K562 (cell line): ENCODE measurements at regions not wholly inside any gene's neighbourhood (a gene's known extent, or its start where the extent isn't known, plus 50 kb on each side); places are given as distances from the start of the nearest gene placed in this dataset.

Source experiments
- CEBPG ChIP-seq, 3 experiments: fragments of 200-800 bp in 1 of 3; sonication (Bioruptor generic) in 1 of 3; sonication (generic) in 1 of 3; formaldehyde crosslinking in 1 of 3; IDR thresholded peaks in 2 of 3; conservative IDR thresholded peaks in 1 of 3; 2 replicates each; pipeline versions ENCODE4 v1.6.1 to v1.8.0; 2016 to 2022; ENCODE audit warnings: missing compliant biosample characterization in 2 of 3, missing genetic modification characterization in 2 of 3, mild to moderate bottlenecking in 1 of 3, missing genetic modification reagents in 1 of 3
- CTCF ChIP-seq, 3 experiments: IDR thresholded peaks in 2 of 3; conservative IDR thresholded peaks in 1 of 3; 2 replicates each; pipeline ENCODE4 v1.5.1; 2011 to 2012; ENCODE audit warnings: low read length in 3 of 3, mild to moderate bottlenecking in 3 of 3, control low read depth in 2 of 3, improper control_type of control experiment in 1 of 3, inconsistent platforms in 1 of 3, low read depth in 1 of 3, mixed read lengths in 1 of 3, moderate library complexity in 1 of 3; ENCODE audit not compliant: insufficient read depth in 2 of 3
- CUX1 ChIP-seq: fragments of 200-800 bp; sonication (Bioruptor generic); IDR thresholded peaks from 2 replicates; pipeline ENCODE4 v1.6.1; 2016; ENCODE audit warnings: missing genetic modification characterization, missing compliant biosample characterization
- GATAD2B ChIP-seq: fragments of 450-650 bp; IDR thresholded peaks from 2 replicates; pipeline ENCODE4 v1.6.1; 2017; ENCODE audit warnings: mild to moderate bottlenecking, borderline replicate concordance
- JUN ChIP-seq, 2 experiments: sonication (generic) in 1 of 2; formaldehyde crosslinking in 1 of 2; IDR thresholded peaks; 2 replicates each; pipeline versions ENCODE4 v1.6.1 to v1.8.0; 2012 to 2022; ENCODE audit warnings: borderline replicate concordance in 2 of 2, mild to moderate bottlenecking in 2 of 2, improper control_type of control experiment in 1 of 2, low read depth in 1 of 2, low read length in 1 of 2, missing genetic modification reagents in 1 of 2
- MYC ChIP-seq, 2 experiments: fragments of 250-450 bp in 1 of 2; sonication (Bioruptor Pico) in 1 of 2; IDR thresholded peaks; 2 replicates each; pipeline versions ENCODE4 v1.5.1 to v1.6.1; 2012 to 2021; ENCODE audit warnings: low read depth in 2 of 2, borderline replicate concordance in 1 of 2, improper control_type of control experiment in 1 of 2, low read length in 1 of 2, mild to moderate bottlenecking in 1 of 2, moderate library complexity in 1 of 2
- SP1 ChIP-seq: sonication (generic); formaldehyde crosslinking; IDR thresholded peaks from 2 replicates; pipeline ENCODE4 v1.8.1; 2022; ENCODE audit warnings: mild to moderate bottlenecking, missing genetic modification reagents
- SREBF2 ChIP-seq: sonication (generic); formaldehyde crosslinking; IDR thresholded peaks from 2 replicates; pipeline ENCODE4 v1.4.0; 2020; ENCODE audit warnings: mild to moderate bottlenecking, missing genetic modification reagents
- TFAP4 ChIP-seq: sonication (generic); formaldehyde crosslinking; IDR thresholded peaks from 2 replicates; pipeline ENCODE4 v1.8.0; 2022; ENCODE audit warnings: missing genetic modification reagents, mild to moderate bottlenecking, moderate library complexity, borderline replicate concordance
- ZFX ChIP-seq: sonication (generic); formaldehyde crosslinking; IDR thresholded peaks from 2 replicates; pipeline ENCODE4 v1.8.0; 2022; ENCODE audit warnings: mild to moderate bottlenecking, missing genetic modification reagents, moderate library complexity
- ZNF175 ChIP-seq: fragments of 200-800 bp; sonication (Bioruptor generic); IDR thresholded peaks from 2 replicates; pipeline ENCODE4 v1.6.1; 2016; ENCODE audit warnings: low read depth, mild to moderate bottlenecking, missing genetic modification characterization, missing compliant biosample characterization
- ZNF263 ChIP-seq: sonication (generic); formaldehyde crosslinking; IDR thresholded peaks from 2 replicates; pipeline ENCODE4 v1.8.0; 2022; ENCODE audit warnings: mild to moderate bottlenecking, missing genetic modification reagents, borderline replicate concordance
- ZNF277 ChIP-seq: fragments of 250-450 bp; sonication (Bioruptor Pico); IDR thresholded peaks from 2 replicates; pipeline ENCODE4 v1.8.0; 2022; ENCODE audit warnings: inconsistent platforms, mild to moderate bottlenecking, moderate library complexity, borderline replicate concordance
- ZNF384 ChIP-seq: IDR thresholded peaks from 2 replicates; pipeline ENCODE4 v1.6.1; 2012; ENCODE audit warnings: low read depth, low read length, improper control_type of control experiment

- no peak for TF ChIP-seq SP1 (CRISPR knock-in tag)
- TF ChIP-seq TFAP4 (CRISPR knock-in tag) = no peak
- no peak for TF ChIP-seq ZNF263 (CRISPR knock-in tag)
- TF ChIP-seq GATAD2B = no peak
- TF ChIP-seq ZNF175 = no peak
- no peak for TF ChIP-seq CTCF (IDR thresholded peaks at IDR 0.05 in 2 of 3, conservative IDR thresholded peaks at IDR 0.05 in 1 of 3; ENCODE audit: insufficient read depth in 2 of 3, low read depth in 1 of 3, low read length in 3 of 3)
- TF ChIP-seq ZNF277 (CRISPR knock-in tag) = no peak
- no peak for TF ChIP-seq JUN (IDR thresholded peaks at IDR 0.05; ENCODE audit: borderline replicate concordance, low read depth, low read length)
- no peak for TF ChIP-seq JUN (CRISPR knock-in tag; IDR thresholded peaks at IDR 0.05; ENCODE audit: borderline replicate concordance)
- TF ChIP-seq CEBPG (CRISPR knock-in tag; IDR thresholded peaks at IDR 0.05) = no peak
- no peak for TF ChIP-seq CEBPG (tag; conservative IDR thresholded peaks at IDR 0.05 in 1 of 2, IDR thresholded peaks at IDR 0.05 in 1 of 2)
- no peak for TF ChIP-seq MYC (IDR thresholded peaks at IDR 0.05; ENCODE audit: low read depth, low read length)
- TF ChIP-seq MYC (CRISPR knock-in tag; IDR thresholded peaks at IDR 0.05; ENCODE audit: borderline replicate concordance, low read depth) = no peak
- TF ChIP-seq CUX1 (CRISPR knock-in tag) = no peak
- no peak for TF ChIP-seq SREBF2
- no peak for TF ChIP-seq ZNF384
- no peak for TF ChIP-seq ZFX (CRISPR knock-in tag)
Measured at GRCh38 chr7:153838591-153838990, 213.6 kb upstream of the DPP6 start.
